ENCODE measurements at regions not wholly inside any gene's neighbourhood (a gene's known extent, or its start where the extent isn't known, plus 50 kb on each side); places are given as distances from the start of the nearest gene placed in this dataset.

DNA sequence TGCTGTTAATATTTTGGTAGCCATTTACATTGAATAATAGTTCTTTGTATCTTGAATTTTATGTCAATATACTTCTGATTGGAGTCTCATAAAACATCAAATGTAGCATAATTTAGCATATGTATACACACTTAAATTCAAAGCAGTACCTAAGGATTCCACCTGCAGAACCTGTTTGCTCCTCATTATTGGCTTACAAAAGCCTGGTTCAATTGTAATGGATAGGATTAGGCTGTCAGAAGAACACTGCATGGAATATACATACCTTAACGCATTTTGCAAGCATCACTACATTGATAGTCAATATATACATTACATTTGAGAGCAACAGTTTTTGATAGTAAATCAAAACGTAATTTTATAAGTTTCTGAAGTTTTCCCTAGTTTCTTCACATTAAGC is 711.3 kb upstream of the COX7C start:
- ATAC-seq (no peak), DNase-seq (no peak)
- no peaks in the 10 kb centered on the region for H3K36me3 ChIP-seq (ENCODE audit: insufficient read depth in 1 of 2, low read depth in 1 of 2)
- H3K4me1 ChIP-seq, result no peaks in the 10 kb centered on the region
- H3K4me3 ChIP-seq, result no peak overlapping the region
- H3K27me3 ChIP-seq (ENCODE audit: insufficient read depth in 3 of 3, low read length in 2 of 3), result no peaks in the 10 kb centered on the region
- WGBS, 3 donors, result 24 to 32% (median 29%) methylated on average over 2 of the region's 2 CpGs
- TF ChIP-seq, protein P1, sequence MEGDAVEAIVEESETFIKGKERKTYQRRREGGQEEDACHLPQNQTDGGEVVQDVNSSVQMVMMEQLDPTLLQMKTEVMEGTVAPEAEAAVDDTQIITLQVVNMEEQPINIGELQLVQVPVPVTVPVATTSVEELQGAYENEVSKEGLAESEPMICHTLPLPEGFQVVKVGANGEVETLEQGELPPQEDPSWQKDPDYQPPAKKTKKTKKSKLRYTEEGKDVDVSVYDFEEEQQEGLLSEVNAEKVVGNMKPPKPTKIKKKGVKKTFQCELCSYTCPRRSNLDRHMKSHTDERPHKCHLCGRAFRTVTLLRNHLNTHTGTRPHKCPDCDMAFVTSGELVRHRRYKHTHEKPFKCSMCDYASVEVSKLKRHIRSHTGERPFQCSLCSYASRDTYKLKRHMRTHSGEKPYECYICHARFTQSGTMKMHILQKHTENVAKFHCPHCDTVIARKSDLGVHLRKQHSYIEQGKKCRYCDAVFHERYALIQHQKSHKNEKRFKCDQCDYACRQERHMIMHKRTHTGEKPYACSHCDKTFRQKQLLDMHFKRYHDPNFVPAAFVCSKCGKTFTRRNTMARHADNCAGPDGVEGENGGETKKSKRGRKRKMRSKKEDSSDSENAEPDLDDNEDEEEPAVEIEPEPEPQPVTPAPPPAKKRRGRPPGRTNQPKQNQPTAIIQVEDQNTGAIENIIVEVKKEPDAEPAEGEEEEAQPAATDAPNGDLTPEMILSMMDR (IDR thresholded peaks at IDR 0.05), result no peak
- H3K27ac ChIP-seq, result no peak overlapping the region
- intact Hi-C loops (cut with DNase I), result no loop called here
- no peaks in the 10 kb centered on the region for H3K9me3 ChIP-seq

GRCh38 chr5:85910335-85910734 is 707.4 kb upstream of the COX7C start:
- ATAC-seq, result no peak
- H3K4me3 ChIP-seq, result no peak overlapping the region
- no peak overlapping the region for H3K27ac ChIP-seq
- no peaks in the 10 kb centered on the region for H3K36me3 ChIP-seq (ENCODE audit: insufficient read depth in 1 of 2, low read depth in 1 of 2)
- no peaks in the 10 kb centered on the region for H3K4me1 ChIP-seq
- H3K9me3 ChIP-seq, result no peaks in the 10 kb centered on the region
- intact Hi-C loops (cut with DNase I), result no loop called here
- DNase-seq, result no peak
- TF ChIP-seq, protein P1 (IDR thresholded peaks at IDR 0.05), result no peak
- 83 to 90% (median 89%) methylated on average over 2 of the region's 2 CpGs for WGBS, 3 donors
- no peaks in the 10 kb centered on the region for H3K27me3 ChIP-seq (ENCODE audit: insufficient read depth in 3 of 3, low read length in 2 of 3)

DNA sequence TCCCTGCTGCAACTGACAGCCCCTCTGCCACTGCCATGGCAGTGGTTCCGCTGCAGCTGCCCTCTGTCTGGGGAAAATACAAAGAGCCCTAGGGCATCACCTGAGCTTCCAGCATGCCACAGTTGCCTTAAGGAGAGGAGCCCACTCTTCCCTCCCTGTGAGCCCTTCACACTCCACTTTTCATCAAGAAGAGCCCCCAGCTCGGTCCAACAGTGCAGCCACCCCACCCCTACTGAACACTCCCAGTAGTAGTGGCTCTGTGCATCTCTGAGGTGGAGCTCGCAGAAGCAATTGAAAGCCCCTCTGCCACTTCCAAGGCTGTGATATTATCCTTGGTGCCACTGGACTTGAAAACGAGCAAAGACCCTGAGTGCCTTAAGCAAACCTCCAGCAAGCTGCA is 696.8 kb upstream of the COX7C start:
- H3K9me3 ChIP-seq, result peaks cover 9% of the 10 kb centered on the region
- DNase-seq (no peak), ATAC-seq (no peak)
- H3K36me3 ChIP-seq (ENCODE audit: insufficient read depth in 1 of 2, low read depth in 1 of 2), result no peaks in the 10 kb centered on the region
- TF ChIP-seq, protein P1 (IDR thresholded peaks at IDR 0.05), result no peak
- no peaks in the 10 kb centered on the region for H3K27me3 ChIP-seq (ENCODE audit: insufficient read depth in 3 of 3, low read length in 2 of 3)
- 79 to 90% (median 79%) methylated on average over 4 of the region's 4 CpGs for WGBS, 3 donors
- H3K4me1 ChIP-seq, result no peaks in the 10 kb centered on the region
- intact Hi-C loops (cut with DNase I), result no loop called here
- no peak overlapping the region for H3K27ac ChIP-seq
- no peak overlapping the region for H3K4me3 ChIP-seq

DNA sequence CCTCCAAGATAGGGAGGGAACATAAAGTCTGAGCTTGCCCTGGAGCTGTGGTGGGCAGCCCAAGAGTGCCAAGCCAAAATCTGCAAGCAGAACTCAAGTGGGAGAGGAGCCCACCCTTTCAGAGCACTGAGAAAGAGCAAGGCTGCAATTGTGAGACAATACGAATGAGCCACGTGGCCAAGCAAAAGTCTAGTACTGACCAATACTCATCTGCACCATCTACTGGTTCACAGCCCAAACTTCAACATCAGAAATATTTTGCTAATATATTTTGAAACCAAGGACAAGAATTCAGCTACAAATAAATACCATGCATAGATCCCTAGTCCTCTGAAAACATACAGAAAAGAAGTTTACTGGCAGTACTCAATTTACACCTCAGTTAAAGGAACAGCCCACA is 696.2 kb upstream of the COX7C start:
- TF ChIP-seq, protein P1 (IDR thresholded peaks at IDR 0.05), result no peak
- H3K4me1 ChIP-seq, result no peaks in the 10 kb centered on the region
- DNase-seq (no peak), ATAC-seq (no peak)
- peaks cover 9% of the 10 kb centered on the region for H3K9me3 ChIP-seq
- no peaks in the 10 kb centered on the region for H3K36me3 ChIP-seq (ENCODE audit: insufficient read depth in 1 of 2, low read depth in 1 of 2)
- H3K27me3 ChIP-seq (ENCODE audit: insufficient read depth in 3 of 3, low read length in 2 of 3), result no peaks in the 10 kb centered on the region
- no peak overlapping the region for H3K4me3 ChIP-seq
- 29 to 63% (median 41%) methylated on average over 2 of the region's 2 CpGs for WGBS, 3 donors
- H3K27ac ChIP-seq, result no peak overlapping the region
- intact Hi-C loops (cut with DNase I), result no loop called here

DNA sequence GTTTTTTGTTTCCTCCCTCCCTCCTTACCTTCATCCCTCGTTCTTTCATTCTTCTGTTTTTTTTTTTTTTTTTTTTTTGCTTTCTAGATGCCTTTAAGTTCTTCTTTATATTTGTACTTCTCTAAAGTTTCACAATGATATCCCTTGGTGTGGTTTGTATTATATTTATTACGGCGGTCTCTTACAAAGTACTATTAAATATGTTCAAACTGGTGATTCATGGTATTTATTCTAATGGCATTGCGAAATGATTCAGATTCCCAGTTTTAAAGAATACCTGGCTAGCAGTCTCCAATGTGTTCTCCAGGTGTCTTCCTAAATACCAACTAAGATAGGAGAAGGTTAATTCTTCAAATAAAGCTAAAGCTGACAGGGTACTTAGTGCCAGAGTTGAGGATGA is 690.1 kb upstream of the COX7C start:
- Histone ChIP-seq H3K27ac (no peak overlapping the region), H3K27me3 (ENCODE audit: insufficient read depth in 3 of 3, low read length in 2 of 3) (no peaks in the 10 kb centered on the region), H3K4me3 (no peak overlapping the region), H3K4me1 (no peaks in the 10 kb centered on the region), H3K36me3 (ENCODE audit: insufficient read depth in 1 of 2, low read depth in 1 of 2) (no peaks in the 10 kb centered on the region), H3K9me3 (peaks cover 9% of the 10 kb centered on the region)
- 83 to 97% (median 94%) methylated on average over 4 of the region's 4 CpGs for WGBS, 3 donors
- TF ChIP-seq, protein P1 (IDR thresholded peaks at IDR 0.05), result no peak
- no peak for DNase-seq
- ATAC-seq, result no peak
- intact Hi-C loops (cut with DNase I), result no loop called here

Data from psoas muscle (tissue), 7 donors.